Fibroblast of skin of scalp (primary cell): ENCODE measurements at regions not wholly inside any gene's neighbourhood (a gene's known extent, or its start where the extent isn't known, plus 50 kb on each side); places are given as distances from the start of the nearest gene placed in this dataset.
"Not testable (repeated sequence)": the region's sequence is repeated elsewhere in the genome, so short reads cannot be mapped to it uniquely, and the experiment has no call there.

Source experiments
- DNase-seq: peaks from one replicate; pipeline ENCODE4 v3.0.0-alpha.2; 2013

- DNase-seq, result peak; percentile 23
Observed at GRCh38 chr9:78985084-78985738, 586.6 kb upstream of the TLE4 start.

GRCh38 chr9:78986446-78986845 lies 585.3 kb upstream of the TLE4 start:
- DNase-seq, result peak; percentile 25

- DNase-seq, result no peak
Observed at GRCh38 chr9:78989031-78989658, 582.6 kb upstream of the TLE4 start.

DNA sequence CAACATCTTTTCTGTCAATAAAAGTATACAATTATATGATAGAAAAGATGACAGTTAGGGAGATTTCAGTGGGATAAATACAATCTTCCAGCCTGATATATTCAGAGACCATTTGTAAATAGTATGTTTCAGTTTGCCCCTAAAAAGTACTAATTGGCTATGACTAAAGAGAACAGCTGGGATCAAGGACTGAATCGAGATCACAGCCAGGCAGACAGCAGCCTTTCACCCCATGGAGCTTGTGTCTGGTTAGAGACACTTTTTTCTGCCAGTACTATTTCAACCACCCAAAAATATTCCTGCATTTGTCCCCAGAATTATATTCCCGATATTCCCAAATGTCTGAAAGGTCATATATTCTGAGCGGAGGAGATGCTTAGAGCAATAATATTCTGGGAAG lies 577.3 kb upstream of the TLE4 start:
- no peak for DNase-seq

DNA sequence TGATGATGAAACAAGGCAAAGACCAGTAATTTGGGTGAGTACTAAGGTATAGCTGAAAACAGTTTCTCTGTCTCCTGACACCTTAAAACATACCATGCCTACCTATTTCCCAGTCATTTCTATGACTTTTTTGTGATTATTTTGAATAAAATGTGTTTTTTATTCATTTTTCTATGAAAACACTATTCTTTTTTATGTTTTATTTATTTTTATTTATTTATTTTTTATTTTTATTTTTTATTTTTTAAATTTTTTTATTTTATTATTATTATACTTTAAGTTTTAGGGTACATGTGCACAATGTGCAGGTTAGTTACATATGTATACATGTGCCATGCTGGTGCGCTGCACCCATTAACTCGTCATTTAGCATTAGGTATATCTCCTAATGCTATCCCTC lies 576.8 kb upstream of the TLE4 start:
- not testable (repeated sequence) for DNase-seq

DNA sequence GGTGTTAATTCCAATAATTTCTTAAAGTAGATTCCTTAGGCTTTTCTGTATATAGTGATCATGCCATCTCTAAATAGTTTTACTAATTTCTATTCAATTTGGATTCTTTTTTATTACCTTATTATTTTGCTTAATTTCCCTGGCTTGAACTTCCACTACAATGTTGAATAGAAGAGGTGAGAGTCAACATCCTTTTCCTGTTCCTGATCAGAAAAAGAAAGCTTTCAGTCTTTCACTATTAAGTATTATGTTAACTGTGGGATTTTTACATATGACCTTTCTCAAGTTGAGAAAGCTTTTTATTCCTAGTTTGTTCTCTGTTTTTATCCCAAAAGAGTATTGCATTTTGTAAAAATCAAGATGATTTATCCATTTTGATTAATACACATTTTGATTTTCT lies 574.5 kb upstream of the TLE4 start:
- DNase-seq, result no peak

DNA sequence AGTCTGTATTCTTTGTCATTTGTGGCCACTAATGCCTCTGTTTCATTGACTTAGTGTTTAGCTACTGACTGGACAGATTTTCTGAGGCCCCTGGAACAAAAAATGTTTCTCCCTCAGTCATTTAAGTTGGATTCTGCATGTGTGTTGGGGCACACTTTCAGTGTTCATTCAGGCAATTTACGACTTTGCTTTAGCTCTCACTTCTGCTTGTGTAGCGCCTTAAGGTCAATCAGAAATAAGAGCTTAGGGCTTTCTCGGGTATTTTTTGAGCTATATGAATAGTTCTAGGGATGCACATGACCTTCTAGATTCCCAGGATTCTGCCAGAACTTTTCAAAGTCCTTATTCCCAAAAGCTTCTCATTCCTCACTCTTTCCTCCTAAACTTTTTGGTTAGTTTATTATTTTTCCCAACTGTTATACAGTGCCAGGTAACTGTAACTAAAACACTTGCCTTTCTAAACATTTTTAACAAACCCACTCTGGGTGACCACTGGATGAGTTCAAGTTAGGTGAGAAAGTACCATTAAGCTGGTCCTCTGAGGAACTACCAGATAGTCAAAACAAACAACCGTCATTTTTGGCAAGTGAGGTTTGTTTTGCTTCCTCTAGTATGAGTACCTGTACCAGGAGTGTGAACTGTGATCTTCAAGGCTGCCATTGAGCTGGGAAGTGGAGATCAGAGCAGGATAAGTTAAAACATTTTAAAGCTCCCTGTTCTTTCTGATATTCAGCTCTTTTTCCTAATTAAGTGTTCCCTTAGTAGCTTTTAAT lies 571.3 kb upstream of the TLE4 start:
- no peak for DNase-seq

- no peak for DNase-seq
Observed at GRCh38 chr9:79001012-79001411, 570.8 kb upstream of the TLE4 start.

- DNase-seq, result no peak
Observed at GRCh38 chr9:79003514-79003913, 568.3 kb upstream of the TLE4 start.

- no peak for DNase-seq
Observed at GRCh38 chr9:79004032-79004431, 567.7 kb upstream of the TLE4 start.

DNA sequence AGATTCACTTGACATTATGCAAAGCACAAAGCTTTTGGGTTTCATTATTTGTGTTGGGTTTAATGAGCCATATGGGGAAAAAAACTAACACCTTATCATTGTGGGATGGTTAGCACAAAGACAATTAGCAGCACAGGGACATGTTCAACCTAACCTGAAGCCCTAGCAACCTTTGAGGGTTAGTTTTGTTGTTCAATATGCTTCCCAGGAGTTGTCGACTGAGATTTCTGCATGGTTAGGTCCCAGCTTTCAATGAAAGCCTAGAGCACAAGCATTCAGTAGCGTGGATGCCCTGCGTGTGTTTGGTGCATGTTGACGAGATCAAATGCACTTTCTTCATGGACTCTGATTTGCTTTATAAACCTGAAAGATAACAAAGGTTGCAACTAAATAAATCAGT lies 565.2 kb upstream of the TLE4 start:
- DNase-seq, result no peak

GRCh38 chr9:79007701-79008483 lies 563.9 kb upstream of the TLE4 start:
- no peak for DNase-seq

- DNase-seq, result no peak
Observed at GRCh38 chr9:79008916-79009315, 562.8 kb upstream of the TLE4 start.

DNA sequence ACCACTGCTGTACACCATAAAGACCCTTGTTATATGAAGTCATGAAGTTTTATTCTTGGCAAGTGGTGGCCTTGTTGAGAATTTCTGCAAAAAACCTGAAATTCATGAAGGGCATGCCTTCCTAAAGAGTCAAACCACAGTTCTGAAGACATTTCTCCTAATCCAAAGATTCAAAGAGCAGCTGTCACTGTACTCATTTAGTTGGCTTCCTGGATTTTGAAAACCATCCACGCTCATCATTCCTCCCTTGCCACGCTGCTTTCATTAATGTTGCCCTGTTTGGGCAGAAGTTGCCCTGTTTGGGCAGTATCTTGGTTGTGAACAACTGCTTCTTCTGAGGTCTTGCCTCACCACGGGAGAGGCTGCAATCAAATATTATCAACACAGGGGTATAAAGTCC lies 560.3 kb upstream of the TLE4 start:
- no peak for DNase-seq

DNA sequence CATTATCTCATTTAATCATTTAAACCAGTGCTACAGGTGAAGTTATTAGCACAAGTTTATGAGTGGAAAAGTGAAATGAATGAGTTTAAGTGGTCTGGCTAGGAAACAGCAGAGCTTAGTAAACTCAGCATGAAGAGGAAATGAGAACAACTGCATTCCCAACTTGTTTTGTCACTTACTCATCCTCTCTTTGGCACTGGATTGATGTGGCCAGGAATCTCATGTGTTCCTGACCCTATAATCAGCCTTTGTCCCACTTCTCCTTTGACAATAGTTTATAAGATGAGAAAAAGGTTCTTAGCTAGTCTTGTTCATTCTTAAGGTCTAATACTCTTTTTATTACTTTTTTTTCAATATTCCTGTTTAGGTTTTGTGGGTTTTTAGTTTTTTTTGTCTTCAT lies 559.2 kb upstream of the TLE4 start:
- DNase-seq, result peak; percentile 58

- peak; percentile 58 for DNase-seq
Observed at GRCh38 chr9:79013715-79014610, 557.8 kb upstream of the TLE4 start.

GRCh38 chr9:79014929-79015699 lies 556.7 kb upstream of the TLE4 start:
- DNase-seq, result peak; percentile 17

DNA sequence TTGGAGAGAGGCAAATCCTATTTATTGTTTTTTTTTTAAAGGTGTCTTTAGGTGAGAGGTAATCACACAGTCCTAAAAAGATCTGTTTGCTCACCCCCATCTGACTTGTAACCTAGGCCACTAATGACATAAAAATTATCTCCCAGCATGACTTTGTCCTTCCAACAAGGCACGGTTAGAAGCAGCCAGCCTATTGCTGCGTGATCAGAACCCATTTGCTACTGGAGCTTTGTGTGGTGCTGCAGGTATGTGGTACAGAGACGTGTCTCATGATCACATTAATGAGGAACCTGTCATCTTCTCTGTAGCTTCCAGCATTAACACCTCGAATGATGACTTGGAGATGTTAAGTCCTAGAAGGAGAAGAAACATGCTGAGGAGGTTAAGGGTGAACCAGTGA lies 555.8 kb upstream of the TLE4 start:
- DNase-seq, result no peak

DNA sequence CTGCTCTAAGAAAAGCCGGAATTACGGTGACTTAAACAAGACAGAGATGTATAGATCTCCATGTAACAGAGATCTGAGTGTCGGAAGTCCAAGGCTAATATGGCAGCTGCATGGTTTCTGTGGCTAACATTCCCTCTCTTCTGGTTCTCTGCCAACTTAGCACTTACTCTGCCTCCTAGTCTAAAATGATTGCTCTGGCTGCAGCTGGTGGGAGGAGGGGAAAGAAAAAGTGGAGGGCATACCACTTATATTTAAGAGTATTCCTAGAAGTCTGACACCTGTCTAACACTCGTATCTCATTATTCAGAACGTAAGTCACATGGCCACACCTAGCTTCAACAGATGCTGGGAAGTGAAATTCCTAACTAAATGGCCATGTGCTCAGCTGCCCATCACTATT lies 551.5 kb upstream of the TLE4 start:
- DNase-seq, result no peak

DNA sequence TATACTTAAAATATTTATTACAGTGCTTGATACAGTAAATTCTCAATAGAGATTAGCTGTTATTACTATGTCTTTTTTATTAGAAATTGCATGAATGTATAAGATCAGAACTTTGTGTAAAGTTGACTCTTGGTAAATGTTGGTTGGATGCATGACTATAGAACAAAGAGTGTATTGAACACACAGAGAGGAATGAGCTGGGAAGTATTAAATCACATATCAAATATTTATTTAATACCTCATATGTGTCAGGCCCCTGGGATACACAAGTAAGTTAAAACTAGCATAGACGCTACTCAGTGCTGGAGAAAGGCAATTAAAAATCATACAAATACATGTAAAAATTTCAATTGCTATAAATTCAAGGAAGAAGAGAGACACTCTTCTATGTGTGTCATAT lies 550.7 kb upstream of the TLE4 start:
- DNase-seq, result no peak

DNA sequence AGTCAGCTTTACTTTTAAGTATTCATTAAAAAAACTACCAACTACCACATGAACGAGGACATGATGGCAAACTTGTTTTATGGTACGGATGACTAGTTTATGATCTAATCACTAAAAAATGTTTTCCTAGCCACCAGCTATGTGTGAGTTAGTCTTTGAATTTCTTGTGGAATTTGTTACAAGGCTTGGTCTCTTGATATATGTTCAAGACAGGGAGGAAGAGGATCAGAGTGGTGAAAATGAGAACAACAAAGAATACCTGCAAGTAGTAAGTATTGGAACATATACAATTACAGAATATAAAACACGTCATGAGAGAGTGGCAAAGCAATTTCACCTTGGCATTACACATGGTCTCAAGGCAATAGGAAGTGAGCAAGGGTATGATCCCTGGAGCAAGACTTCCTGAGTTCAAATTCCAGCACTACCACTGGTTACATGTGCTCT lies 548.6 kb upstream of the TLE4 start:
- DNase-seq, result peak; percentile 96
